RWPE2 (cell line): ENCODE measurements at regions not wholly inside any gene's neighbourhood (a gene's known extent, or its start where the extent isn't known, plus 50 kb on each side); places are given as distances from the start of the nearest gene placed in this dataset.

Experiments
- ATAC-seq: fragments of 200-7000 bp; cut with Tn5 transposase; 3 replicates; pipeline ENCODE4 v1.9.1; 2021; ENCODE audit warnings: low read depth
- DNase-seq: peaks from one replicate; pipeline ENCODE4 v3.0.0-alpha.2; 2020; ENCODE audit warnings: low spot score
- H3K27ac ChIP-seq: fragments of 450-650 bp; 2 replicates; pipeline ENCODE4 v1.5.1; 2017; ENCODE audit warnings: mild to moderate bottlenecking; ENCODE audit not compliant: poor library complexity, severe bottlenecking
- H3K27me3 ChIP-seq: fragments of 250-450 bp; sonication (Bioruptor Pico); 2 replicates; pipeline ENCODE4 v1.5.1; 2021; ENCODE audit warnings: mild to moderate bottlenecking, moderate library complexity; ENCODE audit not compliant: insufficient read depth, poor library complexity, severe bottlenecking
- H3K36me3 ChIP-seq: fragments of 250-450 bp; sonication (Bioruptor Pico); 2 replicates; pipeline ENCODE4 v1.5.1; 2020; ENCODE audit warnings: low read depth, mild to moderate bottlenecking, moderate library complexity
- H3K4me1 ChIP-seq: fragments of 250-450 bp; sonication (Bioruptor Pico); 2 replicates; pipeline ENCODE4 v1.5.1; 2021; ENCODE audit warnings: mild to moderate bottlenecking, moderate library complexity; ENCODE audit not compliant: insufficient read depth, poor library complexity, severe bottlenecking
- H3K4me3 ChIP-seq: fragments of 250-450 bp; sonication (Bioruptor Pico); 2 replicates; pipeline ENCODE4 v1.5.1; 2021; ENCODE audit warnings: mild to moderate bottlenecking, moderate library complexity; ENCODE audit not compliant: severe bottlenecking
- H3K9me3 ChIP-seq: fragments of 250-450 bp; sonication (Bioruptor Pico); 2 replicates; pipeline ENCODE4 v1.5.1; 2021; ENCODE audit warnings: mild to moderate bottlenecking, moderate library complexity; ENCODE audit not compliant: severe bottlenecking
- CTCF ChIP-seq: fragments of 450-650 bp; IDR thresholded peaks from one replicate; pipeline ENCODE4 v1.5.1; 2017; ENCODE audit warnings: mild to moderate bottlenecking, moderate library complexity; ENCODE audit not compliant: poor library complexity, severe bottlenecking

GRCh38 chr1:164308101-164308500 lies 250.9 kb upstream of the PBX1 start:
- Histone ChIP-seq H3K4me1 (no peaks in the 10 kb centered on the region), H3K27me3 (no peaks in the 10 kb centered on the region), H3K27ac (no peak overlapping the region), H3K36me3 (no peaks in the 10 kb centered on the region), H3K9me3 (no peaks in the 10 kb centered on the region), H3K4me3 (no peak overlapping the region)
- no peak for TF ChIP-seq CTCF
- ATAC-seq: no peak
- DNase-seq: no peak

GRCh38 chr1:164310166-164310565 lies 248.8 kb upstream of the PBX1 start:
- ATAC-seq (peak; percentile 52; the same call in 2 of the 3 replicates), DNase-seq (no peak)
- H3K4me3 ChIP-seq: no peak overlapping the region
- no peaks in the 10 kb centered on the region for H3K9me3 ChIP-seq
- no peaks in the 10 kb centered on the region for H3K36me3 ChIP-seq
- no peaks in the 10 kb centered on the region for H3K4me1 ChIP-seq
- H3K27ac ChIP-seq: no peak overlapping the region
- no peaks in the 10 kb centered on the region for H3K27me3 ChIP-seq
- TF ChIP-seq CTCF: no peak

GRCh38 chr1:164311377-164311776 lies 247.6 kb upstream of the PBX1 start:
- no peak for DNase-seq
- no peak for TF ChIP-seq CTCF
- Histone ChIP-seq H3K27ac (no peak overlapping the region), H3K9me3 (no peaks in the 10 kb centered on the region), H3K4me3 (no peak overlapping the region), H3K4me1 (no peaks in the 10 kb centered on the region), H3K27me3 (no peaks in the 10 kb centered on the region), H3K36me3 (no peaks in the 10 kb centered on the region)
- no peak for ATAC-seq

- Histone ChIP-seq H3K9me3 (no peaks in the 10 kb centered on the region), H3K36me3 (no peaks in the 10 kb centered on the region), H3K27ac (no peak overlapping the region), H3K4me1 (no peaks in the 10 kb centered on the region), H3K4me3 (peak overlapping the region; percentile 12), H3K27me3 (peaks cover 17% of the 10 kb centered on the region)
- TF ChIP-seq CTCF: no peak
- DNase-seq: no peak
- peak; percentile 70 for ATAC-seq
These were observed 237.9 kb upstream of the PBX1 start for GRCh38 chr1:164320790-164321731.

- no peak overlapping the region for H3K4me3 ChIP-seq
- no peak for TF ChIP-seq CTCF
- ATAC-seq: no peak
- no peaks in the 10 kb centered on the region for H3K9me3 ChIP-seq
- no peaks in the 10 kb centered on the region for H3K4me1 ChIP-seq
- H3K27me3 ChIP-seq: peaks cover 3% of the 10 kb centered on the region
- no peak overlapping the region for H3K27ac ChIP-seq
- no peak for DNase-seq
- H3K36me3 ChIP-seq: no peaks in the 10 kb centered on the region
These were observed 233.2 kb upstream of the PBX1 start for GRCh38 chr1:164325786-164326185.
